HepG2 (cell line): ENCODE measurements at regions not wholly inside any gene's neighbourhood (a gene's known extent, or its start where the extent isn't known, plus 50 kb on each side); places are given as distances from the start of the nearest gene placed in this dataset.

Experiments
- MXI1 ChIP-seq: IDR thresholded peaks from 3 replicates; pipeline ENCODE4 v1.6.1; 2012; ENCODE audit warnings: low read depth, low read length, inconsistent platforms, borderline replicate concordance
- ZMYM2 ChIP-seq: sonication (generic); formaldehyde crosslinking; IDR thresholded peaks from 2 replicates; pipeline ENCODE4 v1.8.0; 2022; ENCODE audit warnings: mild to moderate bottlenecking, missing genetic modification reagents
- TF ChIP-seq, protein P1 (sequence below): sonication (generic); formaldehyde crosslinking; IDR thresholded peaks from 2 replicates; pipeline ENCODE4 v1.5.0; 2020; ENCODE audit warnings: mild to moderate bottlenecking, missing genetic modification reagents, moderate library complexity
- TF ChIP-seq, protein P2 (sequence below): sonication (generic); IDR thresholded peaks from 2 replicates; pipeline ENCODE4 v1.6.1; 2016; ENCODE audit warnings: low read depth, borderline replicate concordance

DNA sequence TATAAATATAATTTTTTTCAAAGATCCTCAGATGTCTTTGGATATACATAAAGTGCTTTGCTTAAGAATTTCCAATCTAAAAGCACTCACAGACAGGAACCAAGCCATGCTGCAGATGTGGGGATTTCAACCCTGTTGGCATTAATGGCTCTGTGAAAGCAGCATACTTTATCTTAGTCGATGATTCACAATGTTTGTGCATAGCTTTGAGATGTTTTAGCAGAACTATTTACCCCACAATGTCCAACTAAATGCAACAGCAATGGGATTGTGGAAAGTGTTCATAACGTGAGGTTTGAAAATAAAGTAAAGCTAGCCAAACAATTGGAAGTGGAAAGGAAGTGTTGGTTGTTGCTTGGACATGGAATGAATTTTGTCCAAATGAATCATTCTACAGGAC, 371.4 kb downstream of the SOX2 start:
- TF ChIP-seq, protein P1, sequence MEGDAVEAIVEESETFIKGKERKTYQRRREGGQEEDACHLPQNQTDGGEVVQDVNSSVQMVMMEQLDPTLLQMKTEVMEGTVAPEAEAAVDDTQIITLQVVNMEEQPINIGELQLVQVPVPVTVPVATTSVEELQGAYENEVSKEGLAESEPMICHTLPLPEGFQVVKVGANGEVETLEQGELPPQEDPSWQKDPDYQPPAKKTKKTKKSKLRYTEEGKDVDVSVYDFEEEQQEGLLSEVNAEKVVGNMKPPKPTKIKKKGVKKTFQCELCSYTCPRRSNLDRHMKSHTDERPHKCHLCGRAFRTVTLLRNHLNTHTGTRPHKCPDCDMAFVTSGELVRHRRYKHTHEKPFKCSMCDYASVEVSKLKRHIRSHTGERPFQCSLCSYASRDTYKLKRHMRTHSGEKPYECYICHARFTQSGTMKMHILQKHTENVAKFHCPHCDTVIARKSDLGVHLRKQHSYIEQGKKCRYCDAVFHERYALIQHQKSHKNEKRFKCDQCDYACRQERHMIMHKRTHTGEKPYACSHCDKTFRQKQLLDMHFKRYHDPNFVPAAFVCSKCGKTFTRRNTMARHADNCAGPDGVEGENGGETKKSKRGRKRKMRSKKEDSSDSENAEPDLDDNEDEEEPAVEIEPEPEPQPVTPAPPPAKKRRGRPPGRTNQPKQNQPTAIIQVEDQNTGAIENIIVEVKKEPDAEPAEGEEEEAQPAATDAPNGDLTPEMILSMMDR (CRISPR knock-in tag): no peak
- TF ChIP-seq ZMYM2: no peak
- TF ChIP-seq, protein P2, sequence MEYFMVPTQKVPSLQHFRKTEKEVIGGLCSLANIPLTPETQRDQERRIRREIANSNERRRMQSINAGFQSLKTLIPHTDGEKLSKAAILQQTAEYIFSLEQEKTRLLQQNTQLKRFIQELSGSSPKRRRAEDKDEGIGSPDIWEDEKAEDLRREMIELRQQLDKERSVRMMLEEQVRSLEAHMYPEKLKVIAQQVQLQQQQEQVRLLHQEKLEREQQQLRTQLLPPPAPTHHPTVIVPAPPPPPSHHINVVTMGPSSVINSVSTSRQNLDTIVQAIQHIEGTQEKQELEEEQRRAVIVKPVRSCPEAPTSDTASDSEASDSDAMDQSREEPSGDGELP: no peak
- no peak for TF ChIP-seq MXI1
